PC-9 (cell line): ENCODE measurements at regions not wholly inside any gene's neighbourhood (a gene's known extent, or its start where the extent isn't known, plus 50 kb on each side); places are given as distances from the start of the nearest gene placed in this dataset.

Experiments
- EZH2 ChIP-seq: fragments of 200-600 bp; sonication (generic); IDR thresholded peaks from 2 replicates; pipeline ENCODE4 v1.8.0; 2017; ENCODE audit warnings: antibody characterized with exemption, low read depth
- TF ChIP-seq, protein P1 (sequence below): fragments of 200-600 bp; sonication (generic); conservative IDR thresholded peaks from 2 replicates; pipeline ENCODE4 v1.6.1; 2017; ENCODE audit warnings: mixed run types, antibody characterized with exemption, mild to moderate bottlenecking, moderate library complexity

DNA sequence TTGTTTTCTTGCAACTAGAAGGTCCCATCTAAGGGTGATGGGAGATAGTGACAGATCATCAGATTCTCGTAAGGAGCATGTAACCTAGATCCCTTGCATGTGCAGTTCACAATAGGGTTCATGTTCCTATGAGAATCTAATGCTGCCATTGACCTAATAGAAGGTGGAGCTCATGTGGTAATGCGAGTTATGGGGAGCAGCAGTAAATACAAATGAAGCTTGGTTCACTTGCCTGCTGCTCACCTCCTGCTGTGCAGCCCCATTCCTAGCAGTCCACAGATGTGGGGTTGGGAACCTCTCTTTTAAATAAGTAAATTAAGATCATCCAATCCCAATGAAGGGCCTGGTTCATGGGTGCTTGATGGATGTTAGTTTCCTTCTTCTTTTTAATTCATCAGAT, 148.7 kb upstream of the ATP1B1 start:
- no peak for TF ChIP-seq EZH2
- TF ChIP-seq, protein P1, sequence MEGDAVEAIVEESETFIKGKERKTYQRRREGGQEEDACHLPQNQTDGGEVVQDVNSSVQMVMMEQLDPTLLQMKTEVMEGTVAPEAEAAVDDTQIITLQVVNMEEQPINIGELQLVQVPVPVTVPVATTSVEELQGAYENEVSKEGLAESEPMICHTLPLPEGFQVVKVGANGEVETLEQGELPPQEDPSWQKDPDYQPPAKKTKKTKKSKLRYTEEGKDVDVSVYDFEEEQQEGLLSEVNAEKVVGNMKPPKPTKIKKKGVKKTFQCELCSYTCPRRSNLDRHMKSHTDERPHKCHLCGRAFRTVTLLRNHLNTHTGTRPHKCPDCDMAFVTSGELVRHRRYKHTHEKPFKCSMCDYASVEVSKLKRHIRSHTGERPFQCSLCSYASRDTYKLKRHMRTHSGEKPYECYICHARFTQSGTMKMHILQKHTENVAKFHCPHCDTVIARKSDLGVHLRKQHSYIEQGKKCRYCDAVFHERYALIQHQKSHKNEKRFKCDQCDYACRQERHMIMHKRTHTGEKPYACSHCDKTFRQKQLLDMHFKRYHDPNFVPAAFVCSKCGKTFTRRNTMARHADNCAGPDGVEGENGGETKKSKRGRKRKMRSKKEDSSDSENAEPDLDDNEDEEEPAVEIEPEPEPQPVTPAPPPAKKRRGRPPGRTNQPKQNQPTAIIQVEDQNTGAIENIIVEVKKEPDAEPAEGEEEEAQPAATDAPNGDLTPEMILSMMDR, result no peak
